Activated B cell treated with CpG ODN at 0.5 μM for 24 hours (primary cell): ENCODE measurements at regions not wholly inside any gene's neighbourhood (a gene's known extent, or its start where the extent isn't known, plus 50 kb on each side); places are given as distances from the start of the nearest gene placed in this dataset.

ENCODE experiments used
- ATAC-seq: fragments of 200-7000 bp; cut with Tn5 transposase; one replicate; pipeline ENCODE4 v1.10.0; 2021; ENCODE audit warnings: low read depth, mild to moderate bottlenecking, moderate library complexity
- CTCF ChIA-PET: fragments of 350-600 bp; sonication (Branson Sonifier 250); formaldehyde crosslinking; loops from one replicate; lab custom pipeline; 2021; ENCODE audit warnings: antibody characterized with exemption; lab: Charles Lee
- POLR2A ChIA-PET: fragments of 350-600 bp; sonication (Branson Sonifier 250); formaldehyde crosslinking; loops from one replicate; lab custom pipeline; 2021; ENCODE audit warnings: antibody characterized with exemption; lab: Charles Lee
- DNase-seq: peaks from one replicate; pipeline ENCODE4 v3.0.0; 2022
- H3K27ac Mint-ChIP-seq: one replicate; pipeline ENCODE4 v1.8.0; 2020; ENCODE audit warnings: mixed read lengths
- H3K27me3 Mint-ChIP-seq: one replicate; pipeline ENCODE4 v1.8.0; 2021; ENCODE audit warnings: mixed read lengths
- H3K36me3 Mint-ChIP-seq: one replicate; pipeline ENCODE4 v1.8.0; 2021; ENCODE audit warnings: low read depth, mixed read lengths
- H3K4me1 Mint-ChIP-seq: one replicate; pipeline ENCODE4 v1.8.0; 2021; ENCODE audit warnings: mixed read lengths
- H3K4me3 Mint-ChIP-seq: one replicate; pipeline ENCODE4 v1.8.0; 2020; ENCODE audit warnings: mild to moderate bottlenecking, mixed read lengths
- H3K9me3 Mint-ChIP-seq: one replicate; pipeline ENCODE4 v1.8.0; 2020; ENCODE audit warnings: mixed read lengths
- CTCF ChIP-seq: fragments of 200-600 bp; IDR thresholded peaks from one replicate; pipeline ENCODE4 v1.8.0; 2022; ENCODE audit warnings: antibody characterized with exemption, mild to moderate bottlenecking
- intact Hi-C: fragments of 100-400 bp; cut with micrococcal nuclease; formaldehyde crosslinking; loops from one replicate; pipeline ENCODE4 v1.15.1; 2024

GRCh38 chrY:7682386-7682785 is 770.8 kb upstream of the AMELY start:
- Mint-ChIP-seq H3K4me3 (no peak overlapping the region), H3K27me3 (no peaks in the 10 kb centered on the region), H3K4me1 (no peaks in the 10 kb centered on the region), H3K36me3 (no peaks in the 10 kb centered on the region), H3K27ac (no peak overlapping the region), H3K9me3 (no peaks in the 10 kb centered on the region)
- DNase-seq (no peak), ATAC-seq (no peak)
- no peak for TF ChIP-seq CTCF
- CTCF ChIA-PET: no interaction called here
- POLR2A ChIA-PET: no interaction called here
- intact Hi-C loops: no loop called here

DNA sequence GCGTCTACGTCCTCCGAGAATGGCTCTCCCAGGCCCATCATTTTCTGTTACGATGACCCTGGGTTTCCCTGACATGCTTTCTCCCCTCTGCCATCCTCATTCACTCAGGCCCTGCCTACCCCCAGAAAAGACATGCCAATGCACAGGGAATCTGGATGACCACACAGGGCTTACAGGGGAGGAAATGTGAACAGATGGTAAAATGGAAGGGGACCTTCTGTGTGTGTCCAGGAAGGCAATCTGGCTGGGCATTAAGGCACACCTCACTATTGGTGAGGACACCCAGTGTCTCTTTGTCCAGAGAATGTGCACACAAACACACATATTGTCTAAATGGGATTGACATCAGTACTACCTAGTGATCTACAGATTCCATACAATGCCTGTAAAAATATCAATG is 769.9 kb upstream of the AMELY start:
- no peak for TF ChIP-seq CTCF
- ChIA-PET POLR2A (no interaction called here), CTCF (no interaction called here)
- Mint-ChIP-seq H3K27ac (no peak overlapping the region), H3K27me3 (no peaks in the 10 kb centered on the region), H3K4me1 (no peaks in the 10 kb centered on the region), H3K9me3 (no peaks in the 10 kb centered on the region), H3K36me3 (no peaks in the 10 kb centered on the region), H3K4me3 (no peak overlapping the region)
- ATAC-seq (no peak), DNase-seq (no peak)
- intact Hi-C loops: no loop called here

DNA sequence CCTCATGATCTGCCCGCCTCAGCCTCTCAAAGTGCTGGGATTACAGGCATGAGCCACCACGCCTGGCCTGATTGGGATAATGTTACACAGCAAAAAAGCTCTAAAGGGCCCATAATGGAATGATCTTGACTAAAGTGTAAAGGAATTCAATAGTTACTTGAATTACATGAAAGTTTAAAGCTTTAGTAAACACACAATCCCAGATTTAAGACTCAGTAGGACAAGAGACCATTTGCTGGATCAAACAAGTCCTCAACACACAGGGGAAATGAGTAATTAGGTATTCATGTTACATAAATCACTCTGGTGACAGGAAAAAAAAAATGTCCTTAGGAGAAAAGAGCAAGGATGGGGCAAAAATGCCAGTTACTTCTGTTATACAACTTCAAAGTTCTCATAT is 762.9 kb upstream of the AMELY start:
- TF ChIP-seq CTCF: no peak
- Mint-ChIP-seq H3K27ac (no peak overlapping the region), H3K27me3 (no peaks in the 10 kb centered on the region), H3K4me3 (no peak overlapping the region), H3K4me1 (no peaks in the 10 kb centered on the region), H3K36me3 (no peaks in the 10 kb centered on the region), H3K9me3 (no peaks in the 10 kb centered on the region)
- ChIA-PET POLR2A (no interaction called here), CTCF (no interaction called here)
- ATAC-seq: no peak
- no peak for DNase-seq
- intact Hi-C loops: no loop called here

- intact Hi-C loops: no loop called here
- POLR2A ChIA-PET: no interaction called here
- ATAC-seq (no peak), DNase-seq (no peak)
- CTCF ChIA-PET: no interaction called here
- no peak for TF ChIP-seq CTCF
- Mint-ChIP-seq H3K36me3 (no peaks in the 10 kb centered on the region), H3K27ac (no peak overlapping the region), H3K27me3 (no peaks in the 10 kb centered on the region), H3K9me3 (no peaks in the 10 kb centered on the region), H3K4me3 (no peak overlapping the region), H3K4me1 (no peaks in the 10 kb centered on the region)
These were observed 761.2 kb upstream of the AMELY start for GRCh38 chrY:7672796-7673195.

DNA sequence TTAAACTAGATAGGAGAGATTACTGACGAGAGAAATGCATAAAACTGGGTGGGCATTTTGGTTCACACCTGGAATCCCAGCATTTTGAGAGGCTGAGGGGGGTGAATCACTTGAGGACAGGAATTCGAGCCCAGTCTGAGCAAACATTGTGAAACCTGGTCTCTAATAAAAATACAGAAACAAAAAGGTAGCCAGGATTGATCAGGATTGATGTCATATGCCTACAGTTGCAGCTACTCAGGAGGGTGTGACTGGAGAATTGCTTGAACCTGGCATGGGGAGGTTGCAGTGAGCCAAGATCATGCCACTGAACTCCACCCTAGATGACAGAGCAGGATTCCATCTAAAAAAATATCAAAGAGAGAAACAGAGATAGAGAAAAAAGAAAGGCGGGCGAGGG is 751.7 kb upstream of the AMELY start:
- no peaks in the 10 kb centered on the region for H3K27me3 Mint-ChIP-seq
- intact Hi-C loops: no loop called here
- ChIA-PET POLR2A (no interaction called here), CTCF (no interaction called here)
- ATAC-seq (no peak), DNase-seq (no peak)
- no peaks in the 10 kb centered on the region for H3K4me1 Mint-ChIP-seq
- H3K4me3 Mint-ChIP-seq: no peak overlapping the region
- TF ChIP-seq CTCF: no peak
- no peaks in the 10 kb centered on the region for H3K36me3 Mint-ChIP-seq
- no peaks in the 10 kb centered on the region for H3K9me3 Mint-ChIP-seq
- H3K27ac Mint-ChIP-seq: no peak overlapping the region
